IPS-18c (cell line): ENCODE measurements at regions not wholly inside any gene's neighbourhood (a gene's known extent, or its start where the extent isn't known, plus 50 kb on each side); places are given as distances from the start of the nearest gene placed in this dataset.
A peak's percentile ranks its signal among the peaks of the same experiment; 100 is the strongest.

Source experiments
- H3K4me3 ChIP-seq: 2 replicates; pipeline ENCODE4 v1.7.0; 2013; ENCODE audit warnings: low read depth, mild to moderate bottlenecking, low read length, moderate library complexity; ENCODE audit not compliant: insufficient read depth
- H3K9me3 ChIP-seq: one replicate; pipeline ENCODE4 v1.6.1; 2013; ENCODE audit warnings: mild to moderate bottlenecking, low read length, moderate library complexity; ENCODE audit not compliant: control insufficient read depth, insufficient read depth

DNA sequence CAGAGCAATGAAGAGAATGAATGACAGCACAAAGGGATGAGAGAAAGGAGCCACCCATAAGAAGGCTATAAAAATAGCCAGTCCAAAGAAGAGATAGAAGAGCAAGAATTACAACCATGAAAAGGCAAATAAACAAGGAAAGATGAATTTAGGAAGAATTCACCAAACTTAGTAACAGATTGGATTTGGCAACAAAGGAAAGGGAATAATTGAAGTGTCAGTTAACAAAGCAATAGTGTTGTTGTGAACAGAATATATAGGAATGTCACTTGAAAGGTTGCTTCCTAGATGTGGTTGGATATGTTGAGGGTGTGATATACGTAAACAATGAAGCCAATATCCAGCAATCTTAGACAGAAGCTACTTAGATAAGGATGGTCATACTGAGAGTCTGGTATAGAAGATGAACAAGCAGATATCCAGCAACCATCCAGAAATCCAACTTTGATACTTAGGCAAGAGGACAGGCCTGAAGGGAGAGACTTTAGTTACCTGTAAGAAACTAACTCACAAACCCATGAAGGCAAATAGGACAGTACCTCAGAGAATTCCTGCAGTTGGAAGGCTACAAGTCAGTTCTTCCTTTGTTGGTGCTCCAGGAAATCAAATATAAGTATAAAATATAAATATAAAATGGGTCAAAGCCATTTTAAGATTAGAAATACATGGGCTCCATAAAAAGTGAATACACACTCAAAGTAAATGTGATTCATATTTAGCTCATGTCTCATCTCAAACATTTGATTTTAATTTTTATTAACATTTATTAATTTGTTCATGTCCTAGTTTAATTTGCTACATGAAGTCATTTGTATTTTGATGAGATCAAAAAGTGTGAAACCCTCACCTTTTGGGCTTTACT is 106.5 kb downstream of the HFE start:
- H3K4me3 ChIP-seq = no peak overlapping the region
- no peaks in the 10 kb centered on the region for H3K9me3 ChIP-seq

DNA sequence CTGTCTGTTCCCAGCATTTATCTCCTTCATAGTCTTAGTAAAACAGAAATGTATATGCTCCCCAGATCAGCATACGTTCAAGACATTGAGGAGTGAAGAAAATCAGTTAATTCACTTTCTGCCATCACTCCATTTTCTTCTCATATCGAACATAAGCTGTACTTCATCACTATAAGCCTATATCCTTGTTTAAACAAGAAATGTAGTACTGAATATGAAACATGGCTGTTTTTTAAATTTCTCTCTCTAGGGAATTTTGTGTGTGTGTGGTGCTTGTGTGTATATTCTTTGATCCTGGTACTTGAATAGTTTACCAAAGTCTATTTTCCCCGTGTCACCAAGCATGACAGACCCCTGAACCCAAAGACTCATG is 107.1 kb downstream of the HFE start:
- no peak overlapping the region for H3K4me3 ChIP-seq

DNA sequence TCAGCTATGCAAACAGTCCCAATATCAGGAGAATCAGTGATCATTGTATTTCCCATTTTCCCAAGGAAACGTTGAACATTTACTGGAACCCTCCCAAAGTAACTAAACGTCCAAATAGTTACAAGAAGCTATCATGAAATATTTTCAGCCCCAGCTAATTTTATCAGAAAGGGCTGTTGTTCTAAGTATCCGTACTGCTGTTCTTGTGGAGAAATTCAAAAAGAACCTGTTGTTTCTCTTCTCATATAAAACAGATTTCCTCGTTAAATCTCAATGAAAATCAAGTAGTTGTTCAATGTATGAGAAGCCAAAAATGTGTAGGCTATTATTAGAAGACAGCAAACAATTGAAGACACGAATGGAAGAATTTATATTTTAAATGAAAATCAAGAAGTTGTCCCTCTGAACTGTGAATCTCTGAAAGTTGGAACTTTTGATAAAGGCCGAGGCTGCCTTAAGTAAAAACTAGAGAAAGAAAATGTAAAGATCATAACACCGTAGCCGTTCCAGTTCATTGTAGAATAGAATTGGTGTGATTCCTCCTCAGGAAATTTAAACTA is 107.7 kb downstream of the HFE start:
- H3K4me3 ChIP-seq = no peak overlapping the region
- no peaks in the 10 kb centered on the region for H3K9me3 ChIP-seq

More for the DNA sequence above, 107.1 kb downstream of the HFE start:
- no peaks in the 10 kb centered on the region for H3K9me3 ChIP-seq

DNA sequence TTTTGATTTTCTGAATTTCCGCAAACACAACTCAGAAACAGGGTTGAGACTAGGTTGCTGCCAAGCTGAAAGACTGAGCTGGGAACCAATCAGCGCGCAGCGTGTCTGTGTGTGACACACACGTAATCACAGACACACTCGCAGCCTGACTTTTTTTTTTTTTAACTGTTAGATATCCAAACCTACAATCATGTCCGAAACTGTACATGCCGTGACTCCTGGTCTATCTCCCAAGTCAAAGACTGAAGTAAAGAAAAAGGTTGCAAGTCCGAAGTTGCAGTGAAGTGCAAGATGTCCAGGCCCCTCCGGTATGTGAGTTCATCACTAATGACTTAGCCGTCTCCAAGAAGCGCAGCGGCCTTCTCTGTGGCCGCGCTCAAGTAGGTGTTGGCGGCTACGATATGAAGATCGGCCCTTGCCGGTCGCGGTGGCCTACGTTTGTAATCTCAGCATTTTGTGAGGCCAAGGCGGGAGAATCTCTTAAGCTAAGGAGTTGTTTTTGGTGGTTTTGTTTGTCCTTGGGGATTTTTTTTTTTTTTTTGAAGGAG is 108.2 kb downstream of the HFE start:
- no peaks in the 10 kb centered on the region for H3K9me3 ChIP-seq
- peak overlapping the region; percentile 77 for H3K4me3 ChIP-seq

DNA sequence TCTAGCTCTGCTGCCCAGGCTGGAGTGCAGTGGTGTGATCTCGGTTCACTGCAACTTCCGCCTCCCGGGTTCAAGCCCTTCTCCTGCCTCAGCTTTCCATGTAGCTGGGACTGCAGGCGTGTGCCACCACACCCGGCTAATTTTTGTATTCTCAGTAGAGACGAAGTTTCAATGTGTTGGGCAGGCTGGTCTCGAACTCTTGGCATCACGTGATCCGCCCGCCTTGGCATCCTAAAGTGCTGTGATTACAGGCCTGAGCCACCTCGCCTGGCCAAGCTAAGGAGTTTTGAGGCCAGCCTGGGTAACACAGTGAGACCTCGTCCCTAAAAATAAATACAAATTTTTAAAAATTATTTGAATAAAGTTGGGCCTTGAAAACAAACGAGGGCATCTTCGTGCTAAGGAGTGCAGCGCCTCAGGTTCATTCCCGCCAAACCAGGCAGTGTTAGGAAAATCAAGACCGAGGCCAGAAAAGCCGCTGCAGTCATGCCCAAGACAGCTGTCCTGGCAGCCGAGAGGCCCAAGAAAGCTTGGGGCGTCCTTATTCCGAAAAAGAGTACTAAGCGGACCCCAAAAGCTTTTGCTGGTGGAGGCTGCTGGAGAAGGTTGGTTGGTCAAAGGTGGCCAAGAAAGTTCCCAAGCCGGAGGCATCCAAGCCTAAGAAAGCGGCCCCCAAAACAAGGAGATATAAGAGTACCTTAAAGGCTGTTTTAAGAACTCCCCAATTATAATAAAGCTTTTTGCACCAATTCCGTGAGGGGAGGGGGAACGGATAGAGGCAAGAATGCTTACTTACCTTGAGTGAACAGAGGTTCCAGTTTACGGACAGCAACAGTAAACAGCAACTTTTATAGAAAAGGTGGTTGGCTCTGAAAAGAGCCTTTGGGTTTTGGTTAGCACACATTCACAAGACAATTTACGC is 109.0 kb downstream of the HFE start:
- Histone ChIP-seq H3K4me3 (peak overlapping the region; percentile 77), H3K9me3 (no peaks in the 10 kb centered on the region)

DNA sequence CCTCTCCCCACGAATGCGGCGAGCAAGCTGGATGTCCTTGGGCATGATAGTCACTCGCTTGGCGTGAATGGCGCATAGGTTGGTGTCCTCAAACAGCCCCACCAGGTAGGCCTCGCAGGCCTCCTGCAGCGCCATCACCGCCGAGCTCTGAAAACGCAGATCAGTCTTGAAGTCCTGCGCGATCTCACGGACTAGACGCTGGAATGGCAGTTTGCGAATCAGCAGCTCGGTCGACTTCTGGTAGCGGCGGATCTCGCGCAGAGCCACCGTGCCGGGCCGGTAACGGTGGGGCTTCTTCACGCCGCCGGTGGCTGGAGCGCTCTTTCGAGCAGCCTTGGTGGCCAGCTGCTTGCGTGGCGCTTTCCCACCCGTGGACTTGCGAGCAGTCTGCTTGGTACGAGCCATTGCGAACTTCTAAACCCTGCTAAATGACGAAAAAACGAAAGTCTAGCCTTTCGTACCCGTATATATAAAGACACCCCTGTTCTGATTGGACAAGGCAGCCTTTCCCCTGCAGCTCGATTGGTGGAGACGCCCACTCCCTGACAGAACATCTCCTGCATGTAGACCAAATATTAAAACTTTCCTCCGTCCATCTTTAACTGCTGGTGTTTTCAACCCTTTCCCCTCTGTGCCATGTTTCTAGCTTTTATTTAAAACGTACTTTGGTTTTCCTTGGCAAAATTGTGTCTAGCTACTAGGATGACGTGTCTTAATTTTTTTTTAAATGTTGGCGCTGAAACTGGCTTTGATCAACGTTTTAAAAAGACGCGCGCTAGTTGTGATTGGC is 109.8 kb downstream of the HFE start:
- Histone ChIP-seq H3K4me3 (peak overlapping the region; percentile 77), H3K9me3 (no peaks in the 10 kb centered on the region)

DNA sequence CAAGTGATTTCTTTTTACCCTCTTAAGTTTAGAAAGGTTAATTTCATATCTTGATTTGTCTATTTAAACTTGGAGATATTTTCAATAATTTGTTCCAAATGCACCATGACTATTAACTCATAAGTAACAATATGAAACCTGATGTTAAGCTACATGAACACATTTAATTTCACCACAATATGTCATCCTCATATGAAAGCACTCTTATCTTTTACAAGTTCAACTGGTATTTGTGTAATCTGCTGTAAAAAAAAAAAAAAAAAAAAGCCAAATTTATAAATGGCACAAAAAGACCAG is 110.4 kb downstream of the HFE start:
- H3K4me3 ChIP-seq = peak overlapping the region; percentile 77; the same call in 1 of the 2 replicates

DNA sequence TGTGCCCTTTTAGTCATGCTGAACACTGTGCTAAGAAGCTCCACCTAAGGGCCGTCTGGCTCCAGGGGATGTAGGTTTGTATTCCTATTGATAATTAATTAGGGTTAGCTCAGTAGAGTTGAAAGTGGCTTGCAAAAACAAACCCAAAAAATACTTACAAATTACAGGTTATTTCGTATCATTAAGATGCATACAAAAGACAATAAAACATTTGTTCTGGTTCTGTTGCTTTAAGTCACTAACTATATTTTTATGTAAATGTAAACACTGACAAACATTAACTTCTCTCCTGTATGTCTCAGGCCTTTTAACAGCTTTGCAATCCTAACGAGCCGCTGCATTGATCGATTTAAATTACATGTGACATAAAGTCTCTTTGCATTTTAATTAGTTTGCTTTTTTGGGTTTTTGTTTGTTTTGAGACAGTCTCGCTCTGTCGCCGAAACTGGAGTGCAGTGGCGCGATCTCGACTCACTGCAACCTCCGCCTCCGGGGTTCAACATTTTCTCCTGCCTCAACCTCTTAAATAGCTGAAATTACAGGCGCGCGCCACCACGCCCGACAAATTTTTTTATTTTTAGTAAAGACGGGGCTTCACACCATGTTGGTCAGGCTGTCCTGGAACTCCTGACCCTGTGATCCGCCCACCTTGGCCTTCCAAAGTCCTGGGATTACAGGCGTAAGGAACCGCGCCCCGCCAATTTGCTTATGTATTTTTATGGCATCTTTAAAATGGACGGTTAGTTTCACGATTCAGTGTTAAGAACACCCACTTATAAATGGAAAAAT is 110.9 kb downstream of the HFE start:
- H3K9me3 ChIP-seq = no peaks in the 10 kb centered on the region
- H3K4me3 ChIP-seq = peak overlapping the region; percentile 77

More for the DNA sequence above, 110.4 kb downstream of the HFE start:
- no peaks in the 10 kb centered on the region for H3K9me3 ChIP-seq

DNA sequence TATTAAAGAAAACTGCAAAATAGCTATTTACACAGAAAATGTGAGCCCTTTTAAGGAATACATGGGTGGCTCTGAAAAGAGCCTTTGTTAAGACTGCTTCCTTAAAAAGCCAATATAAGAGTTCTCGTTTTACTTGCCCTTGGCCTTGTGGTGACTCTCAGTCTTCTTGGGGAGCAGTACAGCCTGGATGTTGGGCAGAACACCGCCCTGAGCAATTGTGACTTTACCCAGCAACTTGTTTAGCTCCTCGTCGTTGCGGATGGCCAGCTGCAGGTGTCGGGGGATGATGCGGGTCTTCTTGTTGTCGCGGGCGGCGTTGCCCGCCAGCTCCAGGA is 111.5 kb downstream of the HFE start:
- Histone ChIP-seq H3K4me3 (peak overlapping the region; percentile 77), H3K9me3 (no peaks in the 10 kb centered on the region)

DNA sequence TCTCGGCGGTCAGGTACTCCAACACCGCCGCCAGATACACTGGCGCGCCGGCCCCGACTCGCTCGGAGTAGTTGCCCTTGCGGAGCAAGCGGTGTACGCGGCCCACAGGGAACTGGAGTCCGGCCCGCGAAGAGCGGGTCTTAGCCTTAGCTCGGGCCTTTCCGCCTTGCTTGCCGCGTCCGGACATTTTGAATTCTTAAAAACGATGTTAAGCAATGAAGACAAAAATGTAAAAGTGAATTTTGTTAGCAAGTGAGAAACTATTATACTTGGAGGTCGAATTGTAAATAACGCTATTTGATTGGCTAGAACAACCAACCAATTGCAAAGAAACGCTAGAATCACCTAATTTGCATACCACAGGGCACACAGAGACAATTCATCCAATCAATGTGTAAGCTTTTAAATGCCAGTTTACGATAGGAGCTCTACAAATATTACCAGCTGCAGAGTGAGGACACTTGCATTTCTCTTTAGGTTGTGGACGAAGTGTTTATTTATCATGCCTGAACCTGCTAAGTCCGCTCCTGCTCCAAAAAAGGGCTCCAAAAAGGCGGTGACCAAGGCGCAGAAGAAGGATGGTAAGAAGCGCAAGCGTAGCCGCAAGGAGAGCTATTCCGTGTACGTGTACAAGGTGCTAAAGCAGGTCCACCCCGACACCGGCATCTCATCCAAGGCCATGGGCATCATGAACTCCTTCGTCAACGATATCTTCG is 112.0 kb downstream of the HFE start:
- H3K4me3 ChIP-seq = peak overlapping the region; percentile 77
- H3K9me3 ChIP-seq = no peaks in the 10 kb centered on the region

DNA sequence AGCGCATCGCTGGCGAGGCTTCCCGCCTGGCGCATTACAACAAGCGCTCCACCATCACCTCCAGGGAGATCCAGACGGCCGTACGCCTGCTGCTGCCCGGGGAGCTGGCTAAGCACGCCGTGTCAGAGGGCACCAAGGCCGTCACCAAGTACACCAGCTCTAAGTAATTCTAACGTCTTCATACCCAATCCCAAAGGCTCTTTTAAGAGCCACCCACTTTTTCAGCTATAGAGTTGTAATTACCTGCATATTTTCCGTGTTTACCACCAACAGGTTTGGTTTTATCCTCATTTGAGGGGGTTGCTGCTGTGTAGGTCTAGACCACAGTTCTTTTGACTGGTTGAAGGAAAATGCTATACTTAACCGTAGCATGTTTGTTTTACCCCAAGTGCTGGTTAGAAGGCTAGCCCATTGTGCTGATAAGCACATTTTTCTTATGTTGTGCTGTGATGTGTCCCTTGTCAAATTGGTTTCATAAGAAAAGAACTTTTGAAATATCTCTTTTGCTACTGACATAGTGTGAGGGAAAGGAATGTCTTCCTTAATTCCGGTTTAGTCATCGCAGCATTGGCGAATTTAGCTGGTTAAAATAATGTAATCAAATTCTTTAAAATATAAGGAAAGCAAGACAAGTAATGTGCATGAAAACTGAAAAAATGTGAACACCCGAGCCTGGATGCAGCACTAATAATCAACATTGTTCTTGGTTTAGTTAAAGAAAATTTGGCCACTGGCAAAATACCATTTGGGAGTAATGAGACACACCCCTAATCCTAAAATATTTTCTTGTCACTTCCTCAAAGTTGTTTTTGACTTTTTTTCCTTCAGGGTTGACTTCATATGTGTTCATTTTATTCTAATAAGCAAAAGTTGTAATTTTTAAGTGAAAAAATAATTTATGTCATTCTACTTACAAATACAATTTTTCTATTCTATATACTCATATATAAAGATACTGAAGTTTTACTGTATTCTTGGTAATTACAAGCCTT is 112.8 kb downstream of the HFE start:
- peak overlapping the region; percentile 68 for H3K4me3 ChIP-seq

DNA sequence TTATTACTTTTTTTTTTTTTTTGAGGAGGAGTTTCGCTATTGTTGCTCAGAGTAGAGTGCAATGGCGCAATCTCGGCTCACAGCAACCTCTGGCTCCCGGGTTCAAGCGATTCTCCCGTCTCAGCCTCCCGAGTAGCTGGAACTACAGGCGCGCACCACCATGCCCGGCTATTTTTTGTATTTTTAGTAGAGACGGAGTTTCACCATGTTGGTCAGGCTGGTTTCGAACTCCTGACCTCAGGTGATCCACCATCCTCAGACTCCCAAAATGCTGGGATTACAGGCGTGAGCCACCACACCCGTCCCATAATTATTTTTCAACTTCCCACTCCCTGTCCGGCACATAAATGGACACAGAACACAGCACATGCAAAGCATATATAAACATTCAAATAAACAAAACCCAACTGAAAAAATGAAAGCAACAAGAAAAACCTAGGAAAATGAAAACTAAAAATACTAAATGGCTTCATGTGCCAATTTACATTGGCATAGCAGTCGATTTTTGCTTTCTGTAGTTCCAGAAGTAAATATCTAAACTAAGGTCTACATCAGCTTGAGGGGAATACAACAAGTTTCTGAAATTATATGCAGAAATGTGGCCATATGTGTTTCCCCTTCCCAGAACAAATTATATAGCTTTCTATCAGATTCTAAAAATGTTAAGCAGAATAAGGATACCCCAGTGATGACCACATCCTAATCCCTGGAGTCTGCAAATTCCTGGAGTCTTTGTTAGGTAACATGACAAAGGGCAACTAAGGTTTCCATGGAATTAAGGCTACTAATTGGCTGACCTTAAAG is 113.9 kb downstream of the HFE start:
- Histone ChIP-seq H3K9me3 (no peaks in the 10 kb centered on the region), H3K4me3 (no peak overlapping the region)

More for the DNA sequence above, 112.8 kb downstream of the HFE start:
- H3K9me3 ChIP-seq = no peaks in the 10 kb centered on the region

DNA sequence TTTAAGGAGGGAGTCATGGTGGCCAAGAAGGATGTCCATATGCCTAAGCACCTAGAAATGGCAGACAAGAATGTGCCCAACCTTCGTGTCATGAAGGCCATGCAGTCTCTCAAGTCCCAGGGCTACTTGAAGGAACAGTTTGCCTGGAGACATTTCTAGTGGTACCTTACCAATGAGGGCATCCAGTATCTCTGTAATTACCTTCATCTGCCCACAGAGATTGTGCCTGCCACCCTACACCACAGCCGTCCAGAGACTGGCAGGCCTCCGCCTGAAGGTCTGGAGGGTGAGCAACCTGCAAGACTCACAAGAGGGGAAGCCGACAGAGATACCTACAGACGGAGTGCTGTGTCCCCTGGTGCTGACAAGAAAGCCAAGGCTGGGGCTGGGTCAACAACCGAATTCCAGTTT is 115.0 kb downstream of the HFE start:
- no peaks in the 10 kb centered on the region for H3K9me3 ChIP-seq
- no peak overlapping the region for H3K4me3 ChIP-seq
